ENCODE measurements at regions not wholly inside any gene's neighbourhood (a gene's known extent, or its start where the extent isn't known, plus 50 kb on each side); places are given as distances from the start of the nearest gene placed in this dataset.

DNA sequence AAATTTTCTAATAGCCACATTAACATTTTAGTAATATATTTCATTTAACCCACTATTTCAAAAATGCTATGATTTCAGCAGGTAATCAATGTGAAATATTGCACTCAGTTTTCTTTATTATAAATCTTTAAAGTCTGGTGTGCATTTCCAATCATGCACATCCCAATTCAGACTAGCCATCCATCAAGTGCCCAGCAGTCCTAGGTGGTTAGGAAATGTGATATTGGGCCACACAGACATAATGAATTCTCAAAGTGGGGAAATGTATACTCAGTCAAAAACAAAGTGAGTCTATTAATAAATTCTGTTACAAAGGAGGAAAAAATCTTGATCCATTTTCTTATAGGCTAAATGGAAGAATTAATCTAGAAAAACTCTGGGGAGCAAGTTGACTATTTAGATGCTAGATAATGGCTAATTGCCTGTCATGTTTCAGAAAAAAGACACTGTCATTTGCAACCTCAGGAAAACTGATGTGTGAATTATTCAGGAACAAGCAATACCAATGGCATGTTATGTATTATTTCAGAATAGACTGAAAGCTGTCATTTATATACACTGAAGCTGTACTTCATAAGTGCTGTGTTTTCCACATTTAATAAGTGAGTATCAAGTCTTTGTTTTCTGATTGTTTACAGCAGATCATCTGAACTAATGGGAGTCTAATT lies 629.1 kb upstream of the ADARB2 start:
- intact Hi-C loops (cut with DNase I, micrococcal nuclease) = no loop called here
- ChIA-PET CTCF (no interaction called here), POLR2A (no interaction called here)
- ATAC-seq (ENCODE audit: poor library complexity) = no peak
- Mint-ChIP-seq H3K27ac (no peak overlapping the region), H3K27me3 (peaks cover 5% of the 10 kb centered on the region), H3K4me1 (ENCODE audit: low read depth) (no peaks in the 10 kb centered on the region), H3K36me3 (ENCODE audit: low read depth) (no peaks in the 10 kb centered on the region), H3K9me3 (peaks cover 10% of the 10 kb centered on the region), H3K4me3 (no peak overlapping the region)
- Histone ChIP-seq H3K4me3 (ENCODE audit: low read length) (no peak overlapping the region), H3K4me1 (ENCODE audit: insufficient read depth, low read length) (no peaks in the 10 kb centered on the region), H3K27me3 (ENCODE audit: control insufficient read depth in 1 of 2, insufficient read depth in 2 of 2, low read length in 2 of 2) (no peaks in the 10 kb centered on the region), H3K36me3 (ENCODE audit: insufficient read depth, low read length) (no peaks in the 10 kb centered on the region), H3K27ac (ENCODE audit: low read depth in 1 of 2, low read length in 2 of 2) (no peak overlapping the region), H3K9me3 (ENCODE audit: control insufficient read depth in 1 of 2, insufficient read depth in 1 of 2, low read length in 2 of 2) (peaks cover 5 to 7% of the 10 kb centered on the region in 2 experiments)
- TF ChIP-seq CTCF (IDR thresholded peaks at IDR 0.05) = no peak
- DNase-seq = no peak

GRCh38 chr10:2362331-2362730 lies 625.0 kb upstream of the ADARB2 start:
- DNase-seq (no peak), ATAC-seq (ENCODE audit: poor library complexity) (no peak)
- Histone ChIP-seq H3K4me1 (ENCODE audit: insufficient read depth, low read length) (no peaks in the 10 kb centered on the region), H3K27me3 (ENCODE audit: control insufficient read depth in 1 of 2, insufficient read depth in 2 of 2, low read length in 2 of 2) (no peaks in the 10 kb centered on the region), H3K4me3 (ENCODE audit: low read length) (no peak overlapping the region), H3K36me3 (ENCODE audit: insufficient read depth, low read length) (no peaks in the 10 kb centered on the region), H3K27ac (ENCODE audit: low read depth in 1 of 2, low read length in 2 of 2) (no peak overlapping the region), H3K9me3 (ENCODE audit: control insufficient read depth in 1 of 2, insufficient read depth in 1 of 2, low read length in 2 of 2) (peaks cover 0 to 6% of the 10 kb centered on the region in 2 experiments)
- no peaks in the 10 kb centered on the region for H3K9me3 Mint-ChIP-seq
- no peak overlapping the region for H3K4me3 Mint-ChIP-seq
- CTCF ChIA-PET = no interaction called here
- H3K27me3 Mint-ChIP-seq = no peaks in the 10 kb centered on the region
- TF ChIP-seq CTCF (IDR thresholded peaks at IDR 0.05) = no peak
- intact Hi-C loops (cut with DNase I, micrococcal nuclease) = loop anchor here in 1 of 2 experiments (5.0 kb wide), 1 partner anchor 385 kb away; no protein-coding TSS in a partner anchor
- H3K27ac Mint-ChIP-seq = no peak overlapping the region
- no peaks in the 10 kb centered on the region for H3K36me3 Mint-ChIP-seq (ENCODE audit: low read depth)
- H3K4me1 Mint-ChIP-seq (ENCODE audit: low read depth) = no peaks in the 10 kb centered on the region
- POLR2A ChIA-PET = interaction anchor here (0.6 kb wide), 1 partner anchor 80 kb away, joined by 3 read pairs; no protein-coding TSS in a partner anchor

GRCh38 chr10:2358586-2358985 lies 621.3 kb upstream of the ADARB2 start:
- POLR2A ChIA-PET = no interaction called here
- no peaks in the 10 kb centered on the region for H3K36me3 ChIP-seq (ENCODE audit: insufficient read depth, low read length)
- intact Hi-C loops (cut with DNase I, micrococcal nuclease) = no loop called here
- Mint-ChIP-seq H3K4me1 (ENCODE audit: low read depth) (no peaks in the 10 kb centered on the region), H3K4me3 (no peak overlapping the region), H3K27me3 (no peaks in the 10 kb centered on the region), H3K36me3 (ENCODE audit: low read depth) (no peaks in the 10 kb centered on the region), H3K27ac (no peak overlapping the region), H3K9me3 (no peaks in the 10 kb centered on the region)
- peaks cover 0 to 3% of the 10 kb centered on the region in 2 experiments for H3K27me3 ChIP-seq (ENCODE audit: control insufficient read depth in 1 of 2, insufficient read depth in 2 of 2, low read length in 2 of 2)
- ATAC-seq (ENCODE audit: poor library complexity) = no peak
- no peak for TF ChIP-seq CTCF (IDR thresholded peaks at IDR 0.05)
- H3K4me1 ChIP-seq (ENCODE audit: insufficient read depth, low read length) = no peaks in the 10 kb centered on the region
- H3K4me3 ChIP-seq (ENCODE audit: low read length) = no peak overlapping the region
- peaks cover 0 to 6% of the 10 kb centered on the region in 2 experiments for H3K9me3 ChIP-seq (ENCODE audit: control insufficient read depth in 1 of 2, insufficient read depth in 1 of 2, low read length in 2 of 2)
- CTCF ChIA-PET = no interaction called here
- DNase-seq = no peak
- no peak overlapping the region for H3K27ac ChIP-seq (ENCODE audit: low read depth in 1 of 2, low read length in 2 of 2)
